SK-N-SH (cell line): ENCODE measurements at regions not wholly inside any gene's neighbourhood (a gene's known extent, or its start where the extent isn't known, plus 50 kb on each side); places are given as distances from the start of the nearest gene placed in this dataset.

Source experiments
- CTCF ChIA-PET: fragments of 300-600, 350-600 bp; formaldehyde crosslinking; extraction: SDS; loops from one replicate; lab custom pipeline; 2021; lab: Yijun Ruan, JAX
- POLR2A ChIA-PET: fragments of 350-600 bp; sonication (Branson Sonifier 250); formaldehyde crosslinking; extraction: SDS; loops from one replicate; lab custom pipeline; 2020; ENCODE audit warnings: antibody characterized with exemption, inconsistent platforms; lab: Yijun Ruan, JAX
- DNase-seq: peaks from one replicate; pipeline ENCODE4 v3.0.0; 2012
- H2AFZ ChIP-seq: fragments of 200-600 bp; sonication (generic); 2 replicates; pipeline ENCODE4 v1.8.1; 2016; ENCODE audit warnings: antibody characterized with exemption, mild to moderate bottlenecking, low read depth
- H3F3A ChIP-seq: fragments of 200-600 bp; sonication (generic); replicated peaks from 2 replicates; pipeline ENCODE3; 2016; ENCODE audit warnings: antibody characterized with exemption, mild to moderate bottlenecking; ENCODE audit not compliant: insufficient read depth
- H3K27ac ChIP-seq, 2 experiments: fragments of 200-500 bp in 1 of 2; fragments of 200-600 bp in 1 of 2; sonication (Bioruptor generic) in 1 of 2; sonication (generic), shearing (Covaris generic) in 1 of 2; 2 replicates each; pipeline versions ENCODE4 v1.5.1 to v1.6.1; 2014 to 2016; ENCODE audit warnings: low read depth in 2 of 2, inconsistent platforms in 1 of 2, low read length in 1 of 2, mild to moderate bottlenecking in 1 of 2, mixed read lengths in 1 of 2
- H3K27me3 ChIP-seq: fragments of 200-600 bp; sonication (generic), shearing (Covaris generic); 2 replicates; pipeline ENCODE4 v1.6.1; 2016; ENCODE audit warnings: mixed run types; ENCODE audit not compliant: insufficient read depth
- H3K36me3 ChIP-seq, 2 experiments: fragments of 200-500 bp in 1 of 2; fragments of 200-600 bp in 1 of 2; sonication (Bioruptor generic) in 1 of 2; sonication (generic) in 1 of 2; replicated peaks in 1 of 2; 2 replicates each; pipeline versions ENCODE3 to v1.5.1; 2014 to 2016; ENCODE audit warnings: low read length in 1 of 2, mild to moderate bottlenecking in 1 of 2; ENCODE audit not compliant: insufficient read depth in 2 of 2, control insufficient read depth in 1 of 2
- H3K4me1 ChIP-seq, 2 experiments: fragments of 200-500 bp in 1 of 2; fragments of 200-600 bp in 1 of 2; sonication (Bioruptor generic) in 1 of 2; sonication (generic), shearing (Covaris generic) in 1 of 2; 2 replicates each; pipeline versions ENCODE4 v1.5.1 to v1.6.1; 2014 to 2016; ENCODE audit warnings: low read depth in 1 of 2, low read length in 1 of 2, mixed run types in 1 of 2; ENCODE audit not compliant: insufficient read depth in 2 of 2, control insufficient read depth in 1 of 2
- H3K4me2 ChIP-seq: fragments of 200-600 bp; sonication (generic), shearing (Covaris generic); 2 replicates; pipeline ENCODE4 v1.6.1; 2017; ENCODE audit warnings: mixed run types
- H3K4me3 ChIP-seq, 2 experiments: fragments of 200-500 bp in 1 of 2; fragments of 200-600 bp in 1 of 2; sonication (Bioruptor generic) in 1 of 2; sonication (generic), shearing (Covaris generic) in 1 of 2; 2 replicates each; pipeline versions ENCODE4 v1.5.1 to v1.8.1; 2014 to 2016; ENCODE audit warnings: low read depth in 2 of 2, inconsistent platforms in 1 of 2, low read length in 1 of 2, mild to moderate bottlenecking in 1 of 2, mixed read lengths in 1 of 2, moderate library complexity in 1 of 2
- H3K79me2 ChIP-seq: fragments of 200-600 bp; sonication (generic); 2 replicates; pipeline ENCODE4 v1.8.1; 2017; ENCODE audit warnings: mild to moderate bottlenecking; ENCODE audit not compliant: insufficient read depth
- H3K9ac ChIP-seq: fragments of 200-600 bp; sonication (generic); 2 replicates; pipeline ENCODE4 v1.6.1; 2017; ENCODE audit warnings: mixed run types
- H3K9me2 ChIP-seq: fragments of 200-600 bp; sonication (generic); 2 replicates; pipeline ENCODE4 v1.6.1; 2017; ENCODE audit warnings: mixed run types
- H3K9me3 ChIP-seq: fragments of 200-600 bp; sonication (generic); 2 replicates; pipeline ENCODE4 v1.6.1; 2017; ENCODE audit warnings: mixed run types, mild to moderate bottlenecking, moderate library complexity
- H4K20me1 ChIP-seq: fragments of 200-600 bp; sonication (generic); 2 replicates; pipeline ENCODE4 v1.6.1; 2017; ENCODE audit warnings: mild to moderate bottlenecking, mixed run types; ENCODE audit not compliant: insufficient read depth
- FOSL2 ChIP-seq: IDR thresholded peaks from 2 replicates; pipeline ENCODE4 v1.4.0; 2012; ENCODE audit warnings: low read depth, mild to moderate bottlenecking, moderate library complexity, borderline replicate concordance
- MXI1 ChIP-seq: IDR thresholded peaks from 2 replicates; pipeline ENCODE4 v1.6.1; 2012; ENCODE audit warnings: mild to moderate bottlenecking, low read depth, low read length, improper control_type of control experiment
- NFIC ChIP-seq: IDR thresholded peaks from 2 replicates; pipeline ENCODE4 v1.4.0; 2012; ENCODE audit warnings: borderline replicate concordance
- NRF1 ChIP-seq: IDR thresholded peaks from 2 replicates; pipeline ENCODE4 v1.6.1; 2012; ENCODE audit warnings: low read depth, mild to moderate bottlenecking, low read length
- POLR2AphosphoS5 ChIP-seq: IDR thresholded peaks from 2 replicates; pipeline ENCODE4 v1.6.1; 2012; ENCODE audit warnings: low read depth, low read length
- RAD21 ChIP-seq: IDR thresholded peaks from 2 replicates; pipeline ENCODE4 v1.6.1; 2012; ENCODE audit warnings: mild to moderate bottlenecking, low read length
- SMC3 ChIP-seq: IDR thresholded peaks from 2 replicates; pipeline ENCODE4 v1.6.1; 2012; ENCODE audit warnings: low read depth, low read length, improper control_type of control experiment
- TAF1 ChIP-seq: IDR thresholded peaks from 2 replicates; pipeline ENCODE4 v1.6.1; 2012; ENCODE audit warnings: low read depth, mild to moderate bottlenecking, low read length, moderate library complexity, borderline replicate concordance
- YY1 ChIP-seq: IDR thresholded peaks from 2 replicates; pipeline ENCODE4 v1.4.0; 2012; ENCODE audit warnings: low read depth, mild to moderate bottlenecking
- WGBS: methylation state at CpG from one replicate; pipeline ENCODE4 v1.1.6; 2017; ENCODE audit warnings: low lambda C conversion rate; 5-methylcytosine and 5-hydroxymethylcytosine counted together
- TF ChIP-seq, protein P1 (sequence below): IDR thresholded peaks from 2 replicates; pipeline ENCODE4 v1.4.0; 2012; ENCODE audit warnings: low read depth, borderline replicate concordance
- TF ChIP-seq, protein P2 (sequence below): IDR thresholded peaks from 2 replicates; pipeline ENCODE4; 2012
- TF ChIP-seq, protein P3 (sequence below): IDR thresholded peaks from 2 replicates; pipeline ENCODE4 v1.6.1; 2012; ENCODE audit warnings: mild to moderate bottlenecking, low read depth, low read length, moderate library complexity
- TF ChIP-seq, protein P4 (sequence below): fragments of 150-350 bp; IDR thresholded peaks from 2 replicates; pipeline ENCODE4 v1.6.1; 2016; ENCODE audit warnings: mild to moderate bottlenecking, low read depth, low read length

DNA sequence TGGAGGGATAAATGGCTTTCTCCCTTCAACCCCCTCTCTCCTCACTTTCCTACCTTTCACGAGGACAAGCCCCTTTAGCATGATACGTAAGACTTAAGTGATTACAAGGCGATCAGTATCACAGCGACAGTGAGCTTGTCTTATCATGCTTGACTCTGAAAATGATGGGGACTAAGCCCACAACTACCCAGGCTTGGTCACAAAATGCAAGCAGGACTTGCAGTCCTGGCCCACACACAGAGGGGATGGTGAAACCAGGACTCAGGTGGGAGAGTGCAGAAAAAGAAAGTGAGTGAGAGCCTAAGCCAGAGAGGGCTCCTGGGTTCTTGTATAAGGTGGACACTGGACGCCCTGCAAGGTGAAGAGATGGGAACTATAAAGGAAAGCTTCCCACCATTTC, 95.7 kb upstream of the ARL4C start:
- no peaks in the 10 kb centered on the region for H3F3A ChIP-seq
- H4K20me1 ChIP-seq = no peaks in the 10 kb centered on the region
- no peak overlapping the region for H3K9ac ChIP-seq
- no peaks in the 10 kb centered on the region for H3K9me2 ChIP-seq
- no peaks in the 10 kb centered on the region for H3K36me3 ChIP-seq
- no peak overlapping the region for H3K27ac ChIP-seq
- no peaks in the 10 kb centered on the region for H3K79me2 ChIP-seq
- ChIA-PET POLR2A (no interaction called here), CTCF (interaction anchor here (0.6 to 0.9 kb wide), 3 partner anchors 11 to 728 kb away, joined by 3 read pairs; no protein-coding TSS in a partner anchor)
- DNase-seq = no peak
- no peaks in the 10 kb centered on the region for H3K27me3 ChIP-seq
- H3K4me3 ChIP-seq = no peak overlapping the region
- WGBS = 78% methylated on average over 5 of the region's 5 CpGs
- H3K4me1 ChIP-seq = no peaks in the 10 kb centered on the region
- no peak overlapping the region for H3K4me2 ChIP-seq
- no peaks in the 10 kb centered on the region for H3K9me3 ChIP-seq
- TF ChIP-seq, protein P1, sequence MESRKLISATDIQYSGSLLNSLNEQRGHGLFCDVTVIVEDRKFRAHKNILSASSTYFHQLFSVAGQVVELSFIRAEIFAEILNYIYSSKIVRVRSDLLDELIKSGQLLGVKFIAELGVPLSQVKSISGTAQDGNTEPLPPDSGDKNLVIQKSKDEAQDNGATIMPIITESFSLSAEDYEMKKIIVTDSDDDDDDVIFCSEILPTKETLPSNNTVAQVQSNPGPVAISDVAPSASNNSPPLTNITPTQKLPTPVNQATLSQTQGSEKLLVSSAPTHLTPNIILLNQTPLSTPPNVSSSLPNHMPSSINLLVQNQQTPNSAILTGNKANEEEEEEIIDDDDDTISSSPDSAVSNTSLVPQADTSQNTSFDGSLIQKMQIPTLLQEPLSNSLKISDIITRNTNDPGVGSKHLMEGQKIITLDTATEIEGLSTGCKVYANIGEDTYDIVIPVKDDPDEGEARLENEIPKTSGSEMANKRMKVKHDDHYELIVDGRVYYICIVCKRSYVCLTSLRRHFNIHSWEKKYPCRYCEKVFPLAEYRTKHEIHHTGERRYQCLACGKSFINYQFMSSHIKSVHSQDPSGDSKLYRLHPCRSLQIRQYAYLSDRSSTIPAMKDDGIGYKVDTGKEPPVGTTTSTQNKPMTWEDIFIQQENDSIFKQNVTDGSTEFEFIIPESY = no peak
- TF ChIP-seq NRF1 = no peak
- TF ChIP-seq TAF1 = no peak
- no peak for TF ChIP-seq YY1
- no peak for TF ChIP-seq MXI1
- no peak for TF ChIP-seq SMC3
- TF ChIP-seq, protein P2, sequence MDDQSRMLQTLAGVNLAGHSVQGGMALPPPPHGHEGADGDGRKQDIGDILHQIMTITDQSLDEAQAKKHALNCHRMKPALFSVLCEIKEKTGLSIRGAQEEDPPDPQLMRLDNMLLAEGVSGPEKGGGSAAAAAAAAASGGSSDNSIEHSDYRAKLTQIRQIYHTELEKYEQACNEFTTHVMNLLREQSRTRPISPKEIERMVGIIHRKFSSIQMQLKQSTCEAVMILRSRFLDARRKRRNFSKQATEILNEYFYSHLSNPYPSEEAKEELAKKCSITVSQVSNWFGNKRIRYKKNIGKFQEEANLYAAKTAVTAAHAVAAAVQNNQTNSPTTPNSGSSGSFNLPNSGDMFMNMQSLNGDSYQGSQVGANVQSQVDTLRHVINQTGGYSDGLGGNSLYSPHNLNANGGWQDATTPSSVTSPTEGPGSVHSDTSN = no peak
- no peak for TF ChIP-seq RAD21
- no peak for TF ChIP-seq FOSL2
- no peak for TF ChIP-seq NFIC
- TF ChIP-seq POLR2AphosphoS5 = no peak
- TF ChIP-seq, protein P3, sequence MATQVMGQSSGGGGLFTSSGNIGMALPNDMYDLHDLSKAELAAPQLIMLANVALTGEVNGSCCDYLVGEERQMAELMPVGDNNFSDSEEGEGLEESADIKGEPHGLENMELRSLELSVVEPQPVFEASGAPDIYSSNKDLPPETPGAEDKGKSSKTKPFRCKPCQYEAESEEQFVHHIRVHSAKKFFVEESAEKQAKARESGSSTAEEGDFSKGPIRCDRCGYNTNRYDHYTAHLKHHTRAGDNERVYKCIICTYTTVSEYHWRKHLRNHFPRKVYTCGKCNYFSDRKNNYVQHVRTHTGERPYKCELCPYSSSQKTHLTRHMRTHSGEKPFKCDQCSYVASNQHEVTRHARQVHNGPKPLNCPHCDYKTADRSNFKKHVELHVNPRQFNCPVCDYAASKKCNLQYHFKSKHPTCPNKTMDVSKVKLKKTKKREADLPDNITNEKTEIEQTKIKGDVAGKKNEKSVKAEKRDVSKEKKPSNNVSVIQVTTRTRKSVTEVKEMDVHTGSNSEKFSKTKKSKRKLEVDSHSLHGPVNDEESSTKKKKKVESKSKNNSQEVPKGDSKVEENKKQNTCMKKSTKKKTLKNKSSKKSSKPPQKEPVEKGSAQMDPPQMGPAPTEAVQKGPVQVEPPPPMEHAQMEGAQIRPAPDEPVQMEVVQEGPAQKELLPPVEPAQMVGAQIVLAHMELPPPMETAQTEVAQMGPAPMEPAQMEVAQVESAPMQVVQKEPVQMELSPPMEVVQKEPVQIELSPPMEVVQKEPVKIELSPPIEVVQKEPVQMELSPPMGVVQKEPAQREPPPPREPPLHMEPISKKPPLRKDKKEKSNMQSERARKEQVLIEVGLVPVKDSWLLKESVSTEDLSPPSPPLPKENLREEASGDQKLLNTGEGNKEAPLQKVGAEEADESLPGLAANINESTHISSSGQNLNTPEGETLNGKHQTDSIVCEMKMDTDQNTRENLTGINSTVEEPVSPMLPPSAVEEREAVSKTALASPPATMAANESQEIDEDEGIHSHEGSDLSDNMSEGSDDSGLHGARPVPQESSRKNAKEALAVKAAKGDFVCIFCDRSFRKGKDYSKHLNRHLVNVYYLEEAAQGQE = no peak
- TF ChIP-seq, protein P4, sequence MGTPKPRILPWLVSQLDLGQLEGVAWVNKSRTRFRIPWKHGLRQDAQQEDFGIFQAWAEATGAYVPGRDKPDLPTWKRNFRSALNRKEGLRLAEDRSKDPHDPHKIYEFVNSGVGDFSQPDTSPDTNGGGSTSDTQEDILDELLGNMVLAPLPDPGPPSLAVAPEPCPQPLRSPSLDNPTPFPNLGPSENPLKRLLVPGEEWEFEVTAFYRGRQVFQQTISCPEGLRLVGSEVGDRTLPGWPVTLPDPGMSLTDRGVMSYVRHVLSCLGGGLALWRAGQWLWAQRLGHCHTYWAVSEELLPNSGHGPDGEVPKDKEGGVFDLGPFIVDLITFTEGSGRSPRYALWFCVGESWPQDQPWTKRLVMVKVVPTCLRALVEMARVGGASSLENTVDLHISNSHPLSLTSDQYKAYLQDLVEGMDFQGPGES = no peak
- no peak overlapping the region for H2AFZ ChIP-seq
